ENCODE measurements at regions not wholly inside any gene's neighbourhood (a gene's known extent, or its start where the extent isn't known, plus 50 kb on each side); places are given as distances from the start of the nearest gene placed in this dataset.
A peak's percentile ranks its signal among the peaks of the same experiment; 100 is the strongest.

GRCh38 chr6:128723667-128724066 lies 159.3 kb upstream of the LAMA2 start:
- TF ChIP-seq CTCF (IDR thresholded peaks at IDR 0.05; ENCODE audit: poor library complexity, severe bottlenecking): no peak
- H3K4me3 ChIP-seq (ENCODE audit: severe bottlenecking): no peak overlapping the region
- no peaks in the 10 kb centered on the region for H3K4me1 ChIP-seq (ENCODE audit: insufficient read depth, poor library complexity, severe bottlenecking)
- no peaks in the 10 kb centered on the region for H3K36me3 ChIP-seq (ENCODE audit: low read depth)
- DNase-seq (ENCODE audit: low spot score) (no peak), ATAC-seq (ENCODE audit: low read depth) (peak; percentile 68)
- H3K27ac ChIP-seq (ENCODE audit: poor library complexity, severe bottlenecking): no peak overlapping the region
- H3K27me3 ChIP-seq (ENCODE audit: insufficient read depth, poor library complexity, severe bottlenecking): no peaks in the 10 kb centered on the region
- H3K9me3 ChIP-seq (ENCODE audit: severe bottlenecking): no peaks in the 10 kb centered on the region

- Histone ChIP-seq H3K27me3 (ENCODE audit: insufficient read depth, poor library complexity, severe bottlenecking) (no peaks in the 10 kb centered on the region), H3K27ac (ENCODE audit: poor library complexity, severe bottlenecking) (no peak overlapping the region), H3K9me3 (ENCODE audit: severe bottlenecking) (no peaks in the 10 kb centered on the region), H3K4me3 (ENCODE audit: severe bottlenecking) (no peak overlapping the region), H3K36me3 (ENCODE audit: low read depth) (no peaks in the 10 kb centered on the region), H3K4me1 (ENCODE audit: insufficient read depth, poor library complexity, severe bottlenecking) (no peaks in the 10 kb centered on the region)
- TF ChIP-seq CTCF (IDR thresholded peaks at IDR 0.05; ENCODE audit: poor library complexity, severe bottlenecking): no peak
- no peak for ATAC-seq (ENCODE audit: low read depth)
- DNase-seq (ENCODE audit: low spot score): no peak
Observed at GRCh38 chr6:128720891-128721290, 162.0 kb upstream of the LAMA2 start.

GRCh38 chr6:128719786-128720185 lies 163.2 kb upstream of the LAMA2 start:
- no peak for ATAC-seq (ENCODE audit: low read depth)
- DNase-seq (ENCODE audit: low spot score): no peak
- no peak for TF ChIP-seq CTCF (IDR thresholded peaks at IDR 0.05; ENCODE audit: poor library complexity, severe bottlenecking)
- Histone ChIP-seq H3K36me3 (ENCODE audit: low read depth) (no peaks in the 10 kb centered on the region), H3K4me1 (ENCODE audit: insufficient read depth, poor library complexity, severe bottlenecking) (no peaks in the 10 kb centered on the region), H3K9me3 (ENCODE audit: severe bottlenecking) (no peaks in the 10 kb centered on the region), H3K4me3 (ENCODE audit: severe bottlenecking) (no peak overlapping the region), H3K27me3 (ENCODE audit: insufficient read depth, poor library complexity, severe bottlenecking) (no peaks in the 10 kb centered on the region), H3K27ac (ENCODE audit: poor library complexity, severe bottlenecking) (no peak overlapping the region)

GRCh38 chr6:128713461-128713860 lies 169.5 kb upstream of the LAMA2 start:
- no peak for TF ChIP-seq CTCF (IDR thresholded peaks at IDR 0.05; ENCODE audit: poor library complexity, severe bottlenecking)
- no peaks in the 10 kb centered on the region for H3K27me3 ChIP-seq (ENCODE audit: insufficient read depth, poor library complexity, severe bottlenecking)
- no peaks in the 10 kb centered on the region for H3K9me3 ChIP-seq (ENCODE audit: severe bottlenecking)
- no peaks in the 10 kb centered on the region for H3K36me3 ChIP-seq (ENCODE audit: low read depth)
- DNase-seq (ENCODE audit: low spot score) (no peak), ATAC-seq (ENCODE audit: low read depth) (no peak; the same call in 2 of the 3 replicates)
- no peak overlapping the region for H3K4me3 ChIP-seq (ENCODE audit: severe bottlenecking)
- no peaks in the 10 kb centered on the region for H3K4me1 ChIP-seq (ENCODE audit: insufficient read depth, poor library complexity, severe bottlenecking)
- H3K27ac ChIP-seq (ENCODE audit: poor library complexity, severe bottlenecking): no peak overlapping the region

- H3K36me3 ChIP-seq (ENCODE audit: low read depth): no peaks in the 10 kb centered on the region
- H3K9me3 ChIP-seq (ENCODE audit: severe bottlenecking): no peaks in the 10 kb centered on the region
- H3K4me1 ChIP-seq (ENCODE audit: insufficient read depth, poor library complexity, severe bottlenecking): no peaks in the 10 kb centered on the region
- H3K27ac ChIP-seq (ENCODE audit: poor library complexity, severe bottlenecking): no peak overlapping the region
- no peaks in the 10 kb centered on the region for H3K27me3 ChIP-seq (ENCODE audit: insufficient read depth, poor library complexity, severe bottlenecking)
- H3K4me3 ChIP-seq (ENCODE audit: severe bottlenecking): no peak overlapping the region
- ATAC-seq (ENCODE audit: low read depth) (no peak), DNase-seq (ENCODE audit: low spot score) (no peak)
- TF ChIP-seq CTCF (IDR thresholded peaks at IDR 0.05; ENCODE audit: poor library complexity, severe bottlenecking): no peak
Observed at GRCh38 chr6:128712898-128713297, 170.0 kb upstream of the LAMA2 start.

Measured in RWPE2 (cell line).